NCI-H146 treated with DMSO at 0.1 percent for 48 hours (cell line): ENCODE measurements at regions not wholly inside any gene's neighbourhood (a gene's known extent, or its start where the extent isn't known, plus 50 kb on each side); places are given as distances from the start of the nearest gene placed in this dataset.
"Not testable (repeated sequence)": the region's sequence is repeated elsewhere in the genome, so short reads cannot be mapped to it uniquely, and the experiment has no call there.

ENCODE experiments used
- DNase-seq: peaks from one replicate; lab custom pipeline; 2025; ENCODE audit not compliant: unreplicated experiment; lab: John Stamatoyannopoulos, UW

DNA sequence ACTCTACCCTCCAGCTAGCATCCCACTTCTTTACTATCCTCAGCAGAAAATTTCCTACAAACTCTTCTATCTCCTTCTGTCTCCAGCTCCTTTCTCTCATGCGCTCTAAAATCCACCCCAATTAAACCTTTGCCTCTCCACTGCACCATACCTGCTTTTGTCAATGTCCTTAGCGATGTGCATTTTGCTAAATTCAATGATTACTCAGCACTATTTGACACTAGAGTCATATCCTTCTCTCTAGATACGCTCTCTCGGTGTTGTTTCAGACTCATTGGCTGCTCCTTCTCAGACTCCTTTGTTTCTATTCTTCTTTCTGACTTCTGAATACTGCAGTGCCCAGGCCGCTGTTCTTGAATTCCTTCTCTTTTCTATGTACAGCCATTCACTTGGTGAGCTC lies 144.2 kb downstream of the HLX start:
- DNase-seq, result no peak

DNA sequence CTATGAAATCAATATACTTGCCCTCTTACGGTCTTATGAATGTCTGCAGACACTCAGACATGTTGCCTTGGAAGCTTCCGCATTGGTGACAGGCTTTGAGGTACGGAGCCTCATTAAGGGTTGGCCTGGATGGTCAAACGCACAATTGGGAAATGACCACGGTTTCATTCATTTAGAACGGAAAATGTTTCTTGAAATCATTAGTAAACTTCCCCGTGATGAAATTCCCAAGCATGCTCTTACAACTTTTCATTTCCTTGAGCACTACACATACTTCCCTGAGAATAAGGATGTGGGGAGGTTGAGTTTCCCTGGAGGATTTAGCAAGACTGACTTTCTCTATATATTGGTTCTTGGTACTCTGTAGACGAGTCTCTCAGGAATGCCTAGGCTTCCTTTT lies 146.3 kb downstream of the HLX start:
- DNase-seq, result no peak

DNA sequence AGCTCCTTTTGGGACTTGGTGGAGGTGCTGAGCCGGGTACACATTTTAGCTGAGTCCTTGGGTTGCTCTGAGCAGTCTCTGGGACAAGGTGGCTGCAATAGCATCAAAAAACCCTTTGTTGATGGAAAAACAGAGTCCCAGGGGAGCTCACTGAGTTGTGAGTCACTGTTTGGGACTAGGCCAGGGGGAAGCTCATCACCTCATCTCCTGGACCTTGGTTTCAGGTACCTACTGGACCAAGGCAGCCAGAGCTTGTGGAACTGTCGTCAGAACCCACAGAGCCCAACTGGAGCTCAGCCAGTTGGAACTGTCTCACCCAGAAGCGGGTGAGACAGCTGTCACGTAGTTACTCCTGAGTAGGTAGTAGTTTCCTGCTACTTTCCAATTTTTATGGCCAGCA lies 146.7 kb downstream of the HLX start:
- no peak for DNase-seq

DNA sequence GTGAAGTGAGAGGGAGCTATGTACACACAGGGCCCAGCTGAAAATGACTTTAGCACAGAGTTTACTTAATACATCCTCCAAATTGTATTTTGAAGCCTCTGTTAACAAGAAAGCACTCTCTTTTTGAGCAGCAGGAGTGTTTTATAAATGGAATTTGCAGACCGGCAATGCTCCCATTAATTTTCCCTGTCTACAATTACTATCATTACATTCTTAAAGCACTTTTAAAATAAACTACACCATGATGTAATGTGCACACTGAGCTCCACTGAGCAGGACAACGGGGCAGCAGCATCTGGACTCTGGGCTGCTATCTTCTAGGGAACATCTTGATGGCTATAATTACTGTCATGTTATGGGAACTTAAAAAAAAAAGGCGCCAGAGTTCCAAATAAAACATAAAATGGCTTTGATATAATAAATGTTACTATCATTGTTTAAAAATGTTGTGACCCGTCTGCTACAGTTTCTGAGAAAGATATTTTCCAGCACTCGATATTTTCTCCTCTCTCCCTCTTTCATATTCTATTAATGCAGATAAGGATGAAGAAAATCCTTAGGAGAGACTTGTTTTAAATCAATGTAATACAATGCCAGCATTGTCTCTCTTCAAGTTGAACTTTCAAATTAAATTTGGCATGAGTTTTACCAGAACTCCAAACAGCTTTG lies 150.9 kb downstream of the HLX start:
- no peak for DNase-seq

DNA sequence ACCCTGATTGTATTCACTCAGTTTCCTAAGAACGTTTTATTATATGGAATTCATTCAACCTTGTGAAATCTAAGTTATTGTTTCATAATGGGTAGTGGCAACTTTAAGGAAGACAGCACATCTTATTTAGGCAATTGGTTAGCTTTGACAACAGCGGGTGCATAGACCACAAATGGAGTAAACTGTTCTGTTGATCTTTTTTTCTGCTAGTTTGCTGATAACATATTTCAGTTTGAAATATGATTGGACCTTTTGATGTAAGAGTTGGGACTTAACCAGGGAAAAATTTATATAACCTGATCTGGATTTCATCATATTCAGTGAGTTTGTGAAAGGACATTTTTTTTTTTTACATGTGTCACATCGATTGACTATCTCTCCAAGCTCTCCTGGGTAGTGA lies 151.7 kb downstream of the HLX start:
- DNase-seq, result no peak

DNA sequence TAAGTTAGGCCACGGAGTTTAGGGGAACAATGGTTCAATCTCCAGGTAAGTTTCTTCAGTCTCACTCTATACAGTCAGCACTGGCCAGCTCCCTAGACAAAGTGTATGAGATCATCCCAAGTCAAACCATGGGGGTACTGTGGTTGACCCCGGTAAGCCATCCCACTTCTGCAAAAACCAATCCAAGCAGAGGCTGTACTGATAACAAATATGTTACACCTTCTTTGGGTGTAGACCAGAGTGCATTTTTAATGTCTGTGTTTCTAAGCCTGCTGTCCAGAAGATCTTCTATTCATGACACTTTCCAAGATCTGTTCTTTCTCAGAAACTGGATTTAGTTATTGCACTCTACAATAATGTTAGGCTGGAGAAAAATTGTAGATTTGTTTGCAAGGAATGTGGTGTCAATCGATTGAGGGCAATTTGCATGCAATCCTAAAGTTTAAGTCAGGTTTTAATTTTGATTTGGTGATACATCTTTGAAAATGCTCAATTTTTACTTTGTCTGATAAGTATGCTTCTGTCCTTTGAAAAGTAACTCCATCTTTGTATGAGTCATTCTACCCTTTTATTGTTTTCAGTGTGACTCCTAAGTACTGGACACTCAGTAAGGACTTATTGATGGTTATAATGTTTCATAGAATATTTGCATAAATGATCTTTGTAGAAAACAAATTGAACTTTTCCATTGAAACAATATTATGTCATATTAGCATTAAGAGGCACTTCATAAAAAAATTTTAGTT lies 152.4 kb downstream of the HLX start:
- no peak for DNase-seq

DNA sequence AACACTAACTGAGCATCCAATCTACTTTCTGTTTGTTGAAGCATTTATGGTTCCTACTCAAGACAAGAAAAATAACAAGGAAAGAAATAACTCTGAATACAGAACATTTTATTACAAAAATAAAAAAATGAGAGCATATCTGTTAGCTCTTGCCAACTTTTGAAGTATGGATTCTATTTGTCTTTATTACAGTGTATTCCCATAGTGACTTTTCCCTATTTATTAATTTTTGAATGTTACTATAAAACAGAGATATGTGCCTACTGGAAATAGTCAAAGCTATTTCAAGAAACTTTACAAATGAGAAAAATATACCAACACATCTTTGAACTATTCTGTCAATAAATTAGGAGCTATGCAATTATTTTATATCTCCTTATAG lies 153.0 kb downstream of the HLX start:
- no peak for DNase-seq

DNA sequence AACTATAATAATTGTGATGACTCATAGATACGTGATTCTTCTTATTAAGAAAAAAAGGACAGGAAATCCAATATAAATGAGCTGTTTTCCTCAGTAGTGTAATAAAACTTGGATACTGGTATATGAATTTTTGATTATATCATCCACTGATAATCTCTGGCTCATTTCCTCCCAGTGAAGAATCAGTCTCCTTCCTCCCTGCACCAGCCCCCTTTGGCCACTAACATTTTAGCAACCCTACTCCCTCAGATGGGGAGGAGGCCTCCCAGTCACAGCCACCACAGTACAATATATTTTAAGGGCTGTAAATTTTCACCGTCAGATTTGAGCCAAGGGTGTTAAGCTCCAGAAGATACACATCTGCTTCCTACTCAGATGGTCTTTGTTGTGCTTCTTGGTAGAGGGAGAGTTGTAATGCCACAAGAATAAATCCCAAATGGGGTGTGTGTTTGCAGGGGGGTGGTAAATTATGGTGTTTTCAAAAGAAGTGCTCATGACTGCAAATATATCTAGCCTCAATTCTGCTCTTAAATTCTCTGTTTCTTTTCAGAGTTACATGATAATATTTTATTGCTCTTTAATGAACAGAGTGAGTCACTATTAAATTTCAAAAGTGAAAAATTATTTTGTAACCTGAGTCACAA lies 153.5 kb downstream of the HLX start:
- DNase-seq, result no peak

DNA sequence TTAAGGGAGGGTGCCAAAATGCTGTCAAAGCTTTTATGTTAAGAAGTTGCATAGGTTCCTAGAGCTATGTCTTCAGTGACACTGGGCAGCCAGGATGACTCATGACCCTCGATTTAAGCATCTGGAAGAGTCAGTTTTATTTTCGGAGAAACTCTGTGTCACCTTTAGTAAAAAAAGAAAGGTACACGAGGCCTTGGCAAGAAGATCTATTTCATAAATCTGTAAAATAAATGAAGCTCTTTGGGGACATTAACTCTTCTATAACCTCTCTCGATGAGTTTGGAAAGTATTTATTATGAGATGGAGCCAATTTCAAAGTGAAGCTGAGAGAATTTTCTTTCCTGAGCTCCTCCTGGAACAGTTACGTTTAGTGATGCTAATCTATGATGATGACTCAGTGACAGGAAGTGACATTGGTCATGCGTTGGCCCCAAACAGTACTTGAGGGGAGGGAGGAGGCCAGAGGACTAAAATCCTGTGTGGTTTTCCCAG lies 156.5 kb downstream of the HLX start:
- no peak for DNase-seq

DNA sequence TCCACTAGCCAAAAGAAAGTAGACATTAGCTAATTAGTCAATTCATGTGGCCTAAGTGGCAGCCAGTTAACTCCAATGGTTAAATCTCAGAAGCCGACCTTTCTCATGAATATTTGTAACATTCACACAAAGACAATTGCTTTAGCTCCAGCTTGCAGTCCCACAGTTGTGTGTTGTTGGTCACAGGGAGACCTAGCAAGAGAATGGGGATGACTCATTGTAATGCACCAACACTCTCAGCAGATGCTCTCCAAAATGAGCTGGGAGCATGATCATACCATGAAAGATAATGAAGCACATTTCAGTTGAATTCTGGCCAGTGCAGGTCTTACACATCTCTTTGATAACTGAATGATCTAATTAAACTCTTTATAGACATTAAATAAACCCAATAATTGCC lies 160.4 kb downstream of the HLX start:
- DNase-seq, result no peak

DNA sequence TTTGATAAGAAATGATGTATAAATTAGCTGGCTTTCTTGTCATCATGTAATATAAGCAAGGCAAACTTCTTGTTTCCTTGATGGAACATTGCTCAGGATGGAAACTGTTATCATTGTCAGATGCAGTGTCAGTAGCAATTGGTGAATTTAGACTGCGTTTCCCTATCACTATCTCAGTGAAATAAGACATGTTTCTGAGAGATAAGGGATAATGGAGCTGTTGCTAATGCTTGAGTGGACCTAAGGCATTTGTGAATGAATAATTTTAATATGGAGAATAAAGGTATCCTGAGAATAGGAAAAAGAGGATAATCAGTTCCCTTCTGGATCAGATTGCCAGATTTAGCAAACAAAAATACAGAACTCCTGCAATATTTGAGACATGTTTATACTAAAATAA lies 160.9 kb downstream of the HLX start:
- DNase-seq, result no peak

DNA sequence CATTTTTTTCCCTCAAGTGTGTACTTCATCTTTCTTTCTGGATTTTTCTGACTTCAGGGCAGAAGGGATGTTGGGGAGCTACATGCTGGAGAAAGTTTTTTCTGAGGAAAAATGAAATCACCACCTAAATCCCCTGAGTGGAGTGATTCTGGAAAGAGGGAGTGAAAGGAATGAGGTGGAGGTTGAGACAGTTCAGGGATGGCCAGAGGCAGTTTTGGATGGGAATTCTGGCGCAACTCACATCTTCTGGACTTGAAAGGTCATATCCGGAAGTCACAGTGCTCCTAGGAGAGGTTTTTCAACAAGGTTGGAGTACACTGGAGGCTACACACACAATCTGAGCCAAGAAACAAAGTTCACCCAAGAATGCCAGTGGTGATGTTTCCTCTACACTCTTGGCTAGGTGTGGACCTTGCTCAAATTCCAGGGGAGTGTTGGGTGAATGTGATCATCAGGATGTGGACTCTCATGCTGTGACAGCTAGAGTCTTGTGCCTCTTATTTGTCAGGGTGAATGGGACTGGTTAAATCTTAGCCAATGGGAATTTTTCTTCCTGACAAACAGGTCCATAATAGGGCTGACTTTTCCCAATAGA lies 161.5 kb downstream of the HLX start:
- no peak for DNase-seq

DNA sequence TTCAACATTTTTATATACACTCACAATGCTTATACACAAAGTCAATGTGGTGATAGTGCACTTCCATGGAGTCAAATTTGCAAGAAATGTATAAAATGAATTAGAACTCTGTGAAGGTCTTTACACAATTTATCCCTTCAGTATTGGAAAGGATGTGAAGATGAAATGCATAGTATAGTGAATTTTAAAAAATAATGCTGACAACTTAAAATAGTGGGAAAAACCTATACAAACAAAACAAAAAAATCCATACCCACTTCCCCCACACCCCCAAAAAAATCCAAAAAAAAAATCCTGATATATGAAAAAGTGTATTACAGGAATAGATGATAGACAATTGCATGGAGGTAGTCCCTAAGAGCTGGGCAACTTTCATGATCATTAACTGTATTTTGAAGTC lies 165.3 kb downstream of the HLX start:
- no peak for DNase-seq

DNA sequence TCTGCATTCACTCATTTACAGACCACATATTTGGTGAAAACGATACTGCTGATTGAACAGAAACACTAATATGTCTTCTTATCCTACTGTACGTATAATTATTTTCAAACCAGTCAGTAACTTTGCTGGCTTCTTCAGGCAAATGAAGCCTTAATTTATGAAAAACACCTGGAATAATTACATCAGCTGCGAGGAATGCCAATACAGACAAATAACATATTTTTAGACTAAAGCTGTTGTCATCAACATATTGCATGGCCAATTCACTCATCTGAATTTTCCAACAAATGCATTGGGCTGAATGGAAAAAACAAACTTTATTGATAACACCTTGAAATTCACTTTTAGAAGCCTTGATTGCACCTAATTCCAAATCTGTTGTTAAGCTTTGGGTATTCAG lies 165.9 kb downstream of the HLX start:
- DNase-seq, result no peak

DNA sequence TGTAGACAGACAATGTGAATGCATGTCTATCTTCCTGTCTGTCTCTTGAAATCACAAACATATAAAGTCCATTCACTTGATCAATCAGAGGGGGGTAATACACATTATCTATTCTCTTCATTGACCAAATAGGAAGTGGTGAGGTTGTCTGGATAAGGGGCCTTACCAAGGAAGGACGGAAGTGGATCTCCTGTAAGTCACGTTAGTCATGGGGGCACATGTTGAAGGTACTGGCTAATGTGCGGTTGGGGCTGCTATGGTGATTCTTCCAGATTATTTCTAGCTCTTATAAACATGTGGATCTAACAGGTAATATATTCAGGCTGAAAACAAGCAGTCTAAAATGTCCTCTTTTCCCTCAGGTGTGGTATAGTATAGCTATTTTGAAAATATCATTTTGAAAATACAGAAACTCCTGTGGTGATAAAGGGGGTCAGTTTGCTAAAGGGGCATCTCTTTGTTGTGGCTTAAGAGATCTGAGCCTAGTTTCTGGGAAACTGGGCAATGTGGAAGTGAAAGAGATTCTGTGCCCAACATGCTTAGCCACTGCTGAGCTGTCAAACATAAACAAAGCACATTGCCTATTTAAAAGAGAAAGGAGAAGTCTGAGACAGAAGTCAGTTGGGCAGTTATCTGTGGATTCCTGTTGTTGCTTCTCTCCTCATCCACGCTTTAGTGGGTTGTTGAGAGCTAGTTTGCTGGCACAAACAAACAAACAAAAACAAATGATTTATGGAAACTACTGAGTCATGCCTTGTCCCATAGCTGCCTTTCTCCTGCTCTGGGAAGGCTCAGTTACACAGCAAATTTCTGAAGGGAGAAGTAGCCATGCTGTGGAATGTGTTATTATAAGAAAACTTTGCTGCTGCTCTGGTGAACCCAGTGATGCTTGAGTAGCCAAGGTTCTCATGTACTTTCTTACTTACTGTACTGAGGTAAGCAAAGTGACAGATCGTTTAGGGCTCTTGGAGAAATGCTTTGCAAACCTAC lies 166.9 kb downstream of the HLX start:
- no peak for DNase-seq

DNA sequence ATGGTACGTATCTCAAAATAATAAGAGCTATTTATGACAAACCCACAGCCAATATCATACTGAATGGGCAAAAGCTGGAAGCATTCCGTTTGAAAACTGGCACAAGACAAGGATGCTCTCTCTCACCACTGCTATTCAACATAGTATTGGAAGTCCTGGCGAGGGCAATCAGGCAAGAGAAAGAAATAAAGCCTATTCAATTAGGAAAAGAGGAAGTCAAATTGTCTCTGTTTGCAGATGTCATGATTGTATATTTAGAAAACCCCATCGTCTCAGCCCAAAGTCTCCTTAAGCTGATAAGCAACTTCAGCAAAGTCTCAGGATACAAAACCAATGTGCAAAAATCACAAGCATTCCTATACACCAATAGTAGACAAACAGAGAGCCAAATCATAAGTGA lies 172.1 kb downstream of the HLX start:
- not testable (repeated sequence) for DNase-seq

DNA sequence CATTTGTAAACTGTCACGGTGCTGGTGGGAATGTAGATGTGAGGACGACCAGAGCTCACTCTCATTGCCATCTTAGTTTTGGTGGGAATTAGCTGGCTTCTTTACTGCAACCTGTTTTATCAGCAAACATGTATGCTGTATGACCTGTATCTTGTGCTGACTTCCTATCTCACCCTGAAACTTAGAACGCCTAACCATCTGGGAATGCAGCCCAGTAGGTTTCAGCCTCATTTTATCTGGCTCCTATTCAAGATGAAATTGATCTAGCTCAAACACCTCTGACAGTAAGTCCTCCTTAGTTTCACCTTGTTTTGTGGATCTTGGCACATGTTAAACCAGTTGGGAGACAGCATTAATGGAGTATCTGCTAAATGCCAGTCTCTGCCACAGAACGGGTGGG lies 174.6 kb downstream of the HLX start:
- no peak for DNase-seq

DNA sequence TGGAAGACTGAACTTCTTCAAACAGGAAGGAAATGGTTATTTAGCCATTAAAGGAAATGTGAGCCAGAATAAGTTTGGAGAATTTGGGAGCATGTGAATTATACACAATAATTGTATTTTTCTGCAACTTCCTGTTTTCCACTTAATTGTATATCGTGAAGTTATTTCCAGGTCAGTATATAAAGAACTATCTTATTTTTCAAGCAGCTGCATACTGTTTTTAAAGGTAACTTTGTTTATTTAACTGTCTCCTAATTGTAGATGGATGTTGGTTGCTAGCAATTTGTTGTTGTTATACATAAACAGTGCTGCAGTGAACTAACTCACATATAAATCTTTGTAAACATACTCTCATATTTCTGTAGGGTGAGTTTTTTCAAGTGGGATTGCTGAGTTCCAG lies 180.3 kb downstream of the HLX start:
- no peak for DNase-seq

DNA sequence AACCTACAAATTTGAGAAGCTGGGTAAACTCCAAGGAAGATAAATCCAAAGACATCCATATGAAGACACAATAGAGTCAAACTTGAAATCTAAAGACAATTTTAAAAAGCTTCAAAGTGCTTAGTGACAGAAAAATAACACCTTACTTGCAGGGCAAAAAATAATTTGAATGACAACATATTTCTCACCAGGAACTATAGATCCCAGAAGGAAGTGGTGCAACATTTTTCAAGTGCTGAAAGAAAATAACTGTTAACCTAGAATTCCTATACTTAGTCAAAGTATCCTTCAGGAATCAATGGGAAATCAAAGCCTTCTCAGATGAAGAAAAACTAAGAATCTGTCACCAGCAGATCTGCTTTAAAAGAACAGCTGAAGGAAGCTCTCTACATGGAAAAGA lies 184.4 kb downstream of the HLX start:
- no peak for DNase-seq

DNA sequence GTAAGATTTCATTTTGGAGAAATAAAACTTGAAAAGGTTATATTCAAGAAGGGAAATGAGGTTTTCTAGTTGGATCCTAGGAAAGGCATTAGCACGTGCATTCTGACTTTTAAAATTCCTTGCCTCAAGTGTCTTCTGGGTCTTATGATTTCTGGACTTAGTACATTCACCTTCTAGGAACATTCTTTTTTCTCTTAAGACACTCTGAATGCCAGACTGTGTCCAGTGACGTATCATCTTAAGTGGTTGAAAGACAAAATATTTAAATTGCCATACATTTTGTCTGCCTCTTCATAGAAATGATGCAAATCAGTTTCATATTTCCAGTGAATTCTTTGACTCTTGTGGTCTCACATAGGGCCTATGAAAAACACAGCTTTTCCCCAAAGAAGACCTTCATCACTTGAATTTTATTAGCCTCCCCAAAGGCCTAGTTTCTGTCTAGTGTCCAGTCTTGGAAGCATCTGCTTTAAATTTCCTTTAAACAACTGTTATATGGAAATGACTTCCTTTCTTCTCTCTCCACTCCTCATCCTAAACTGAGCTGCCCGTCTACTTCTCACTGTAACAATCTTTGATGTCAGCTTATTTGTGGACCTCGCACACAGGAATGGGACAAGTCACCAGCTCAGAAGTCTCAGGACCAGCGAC lies 187.2 kb downstream of the HLX start:
- DNase-seq, result no peak
